HEK293 (cell line): ENCODE measurements at regions not wholly inside any gene's neighbourhood (a gene's known extent, or its start where the extent isn't known, plus 50 kb on each side); places are given as distances from the start of the nearest gene placed in this dataset.

Source experiments
- CTCF ChIP-seq: fragments of 450-650 bp; formaldehyde crosslinking; IDR thresholded peaks from 2 replicates; pipeline ENCODE4 v1.5.1; 2016; ENCODE audit warnings: missing biosample characterization, missing genetic modification characterization
- PATZ1 ChIP-seq: fragments of 450-650 bp; formaldehyde crosslinking; IDR thresholded peaks from 2 replicates; pipeline ENCODE4 v1.5.1; 2016; ENCODE audit warnings: missing biosample characterization, missing genetic modification characterization
- TF ChIP-seq, protein P1 (sequence below): sonication (generic); formaldehyde crosslinking; IDR thresholded peaks from 2 replicates; pipeline ENCODE4 v1.8.1; 2022; ENCODE audit warnings: mild to moderate bottlenecking, moderate library complexity, missing genetic modification reagents

DNA sequence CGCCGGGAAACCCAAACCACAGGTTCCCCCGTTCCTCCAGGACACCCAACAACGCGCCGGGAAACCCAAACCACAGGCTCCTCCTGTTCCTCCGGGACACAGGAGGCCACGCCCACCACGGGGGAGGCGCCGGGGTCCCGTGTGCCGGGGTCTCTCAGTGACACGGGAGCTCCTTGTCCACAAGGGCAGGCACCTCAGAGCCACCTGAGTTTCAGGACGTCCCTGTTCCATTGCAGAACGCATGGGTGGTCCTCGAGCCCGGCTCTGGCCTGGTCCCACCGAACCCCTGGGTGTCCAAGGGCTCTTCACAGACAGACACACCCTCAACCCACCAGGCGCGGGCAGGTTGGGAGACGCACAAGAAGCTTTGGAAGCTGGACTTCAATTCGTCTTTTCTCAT lies 57.6 kb upstream of the ADGRA1 start:
- TF ChIP-seq, protein P1, sequence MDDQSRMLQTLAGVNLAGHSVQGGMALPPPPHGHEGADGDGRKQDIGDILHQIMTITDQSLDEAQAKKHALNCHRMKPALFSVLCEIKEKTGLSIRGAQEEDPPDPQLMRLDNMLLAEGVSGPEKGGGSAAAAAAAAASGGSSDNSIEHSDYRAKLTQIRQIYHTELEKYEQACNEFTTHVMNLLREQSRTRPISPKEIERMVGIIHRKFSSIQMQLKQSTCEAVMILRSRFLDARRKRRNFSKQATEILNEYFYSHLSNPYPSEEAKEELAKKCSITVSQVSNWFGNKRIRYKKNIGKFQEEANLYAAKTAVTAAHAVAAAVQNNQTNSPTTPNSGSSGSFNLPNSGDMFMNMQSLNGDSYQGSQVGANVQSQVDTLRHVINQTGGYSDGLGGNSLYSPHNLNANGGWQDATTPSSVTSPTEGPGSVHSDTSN (CRISPR knock-in tag) = no peak
- TF ChIP-seq PATZ1 (tag by site-specific recombination) (no peak), CTCF (no peak)
